ENCODE measurements at regions not wholly inside any gene's neighbourhood (a gene's known extent, or its start where the extent isn't known, plus 50 kb on each side); places are given as distances from the start of the nearest gene placed in this dataset.

- no peak for DNase-seq (ENCODE audit: low read depth, low spot score)
- Histone ChIP-seq H3K36me3 (ENCODE audit: control insufficient read depth, insufficient read depth, low read length) (no peaks in the 10 kb centered on the region), H3K4me3 (ENCODE audit: low read depth in 2 of 2, low read length in 2 of 2) (no peak overlapping the region), H3K9me3 (ENCODE audit: control insufficient read depth, insufficient read depth, low read depth, low read length) (no peaks in the 10 kb centered on the region), H3K27me3 (ENCODE audit: control insufficient read depth, insufficient read depth, low read length) (no peaks in the 10 kb centered on the region), H3K4me1 (ENCODE audit: control insufficient read depth, insufficient read depth, low read length) (no peaks in the 10 kb centered on the region), H3K27ac (ENCODE audit: low read length) (no peak overlapping the region)
- ChIA-PET CTCF (no interaction called here), POLR2A (no interaction called here)
- intact Hi-C loops (cut with micrococcal nuclease; ENCODE audit: unreplicated experiment), result no loop called here
- TF ChIP-seq SIN3A (IDR thresholded peaks at IDR 0.05; ENCODE audit: borderline replicate concordance, insufficient read depth, low read depth, low read length), result no peak
- no peak for TF ChIP-seq CTCF (IDR thresholded peaks at IDR 0.05)
- TF ChIP-seq TCF7L2 (IDR thresholded peaks at IDR 0.05; ENCODE audit: low read depth, low read length), result no peak
- no peak for TF ChIP-seq REST (IDR thresholded peaks at IDR 0.05; ENCODE audit: insufficient read depth in 1 of 2, low read depth in 2 of 2, low read length in 1 of 2)
- no TSS peak for BruUV-seq (replicated peaks)
- no peak for ATAC-seq
- in situ Hi-C loops (cut with HindIII; ENCODE audit: low pct_unique_long_range_greater_than_20kb, low sequenced_read_pairs), result no loop called here
Measured at GRCh38 chr3:72359743-72360142, 488.5 kb downstream of the SHQ1 start.

- DNase-seq (ENCODE audit: low read depth, low spot score) (no peak), ATAC-seq (no peak)
- in situ Hi-C loops (cut with HindIII; ENCODE audit: low pct_unique_long_range_greater_than_20kb, low sequenced_read_pairs), result no loop called here
- no peaks in the 10 kb centered on the region for H3K9me3 ChIP-seq (ENCODE audit: control insufficient read depth, insufficient read depth, low read depth, low read length)
- H3K4me1 ChIP-seq (ENCODE audit: control insufficient read depth, insufficient read depth, low read length), result no peaks in the 10 kb centered on the region
- no TSS peak for BruUV-seq (replicated peaks)
- H3K36me3 ChIP-seq (ENCODE audit: control insufficient read depth, insufficient read depth, low read length), result no peaks in the 10 kb centered on the region
- intact Hi-C loops (cut with micrococcal nuclease; ENCODE audit: unreplicated experiment), result no loop called here
- TF ChIP-seq POLR2AphosphoS5 (IDR thresholded peaks at IDR 0.05; ENCODE audit: low read depth, low read length) (no peak), SIN3A (IDR thresholded peaks at IDR 0.05; ENCODE audit: borderline replicate concordance, insufficient read depth, low read depth, low read length) (no peak), REST (IDR thresholded peaks at IDR 0.05; ENCODE audit: insufficient read depth in 1 of 2, low read depth in 2 of 2, low read length in 1 of 2) (no peak), CTCF (IDR thresholded peaks at IDR 0.05) (no peak), TCF7L2 (IDR thresholded peaks at IDR 0.05; ENCODE audit: low read depth, low read length) (no peak)
- ChIA-PET CTCF (no interaction called here), POLR2A (no interaction called here)
- no peaks in the 10 kb centered on the region for H3K27me3 ChIP-seq (ENCODE audit: control insufficient read depth, insufficient read depth, low read length)
- no peak overlapping the region for H3K4me3 ChIP-seq (ENCODE audit: low read depth in 2 of 2, low read length in 2 of 2)
- no peak overlapping the region for H3K27ac ChIP-seq (ENCODE audit: low read length)
Measured at GRCh38 chr3:72355168-72355567, 493.1 kb downstream of the SHQ1 start.
